ENCODE measurements at regions not wholly inside any gene's neighbourhood (a gene's known extent, or its start where the extent isn't known, plus 50 kb on each side); places are given as distances from the start of the nearest gene placed in this dataset.
"Not testable (repeated sequence)": the region's sequence is repeated elsewhere in the genome, so short reads cannot be mapped to it uniquely, and the experiment has no call there.

GRCh38 chr5:28397502-28397941 is 1359.1 kb upstream of the CDH9 start:
- H4K91ac ChIP-seq (ENCODE audit: low read depth, low read length): no peak overlapping the region
- H2AFZ ChIP-seq (ENCODE audit: insufficient read depth, low read length, poor library complexity): no peak overlapping the region
- no peaks in the 10 kb centered on the region for H3K27me3 ChIP-seq (ENCODE audit: insufficient read depth, low read length)
- H3K27ac ChIP-seq (ENCODE audit: low read depth, low read length): peak overlapping the region; percentile 83
- H3K79me2 ChIP-seq (ENCODE audit: control insufficient read depth, insufficient read depth, low read length, poor library complexity): no peaks in the 10 kb centered on the region
- no peak overlapping the region for H3K9ac ChIP-seq (ENCODE audit: low read length)
- no peak overlapping the region for H3K18ac ChIP-seq (ENCODE audit: low read length)
- no peak overlapping the region for H4K12ac ChIP-seq (ENCODE audit: low read depth, low read length)
- H3K4me1 ChIP-seq (ENCODE audit: control insufficient read depth in 1 of 2, insufficient read depth in 2 of 2, low read length in 2 of 2): peaks cover 5% of the 10 kb centered on the region in 2 experiments
- no peak overlapping the region for H3K4ac ChIP-seq (ENCODE audit: low read depth, low read length)
- H2BK5ac ChIP-seq (ENCODE audit: low read depth, low read length, poor library complexity): no peak overlapping the region
- H4K8ac ChIP-seq (ENCODE audit: low read depth, low read length): no peak overlapping the region
- no peak overlapping the region for H3K23ac ChIP-seq (ENCODE audit: low read length)
- H3K79me1 ChIP-seq (ENCODE audit: low read length): peaks cover 5% of the 10 kb centered on the region
- H3K4me3 ChIP-seq (ENCODE audit: low read depth, low read length): no peak overlapping the region
- no CpG with 5 or more reads among the region's 4 CpGs for WGBS (ENCODE audit: extremely low coverage, insufficient coverage, insufficient read length)
- no peak overlapping the region for H2AK5ac ChIP-seq (ENCODE audit: low read length)
- H3K14ac ChIP-seq (ENCODE audit: low read length): no peak overlapping the region
- DNase-seq: peak; percentile 22 to 56
- peak overlapping the region; percentile 39 for H3K4me2 ChIP-seq (ENCODE audit: low read length)
- no peaks in the 10 kb centered on the region for H3K36me3 ChIP-seq (ENCODE audit: control insufficient read depth in 1 of 2, insufficient read depth in 2 of 2, low read length in 2 of 2)
- H2BK120ac ChIP-seq (ENCODE audit: insufficient read depth, low read length, poor library complexity): no peak overlapping the region
- H2BK12ac ChIP-seq (ENCODE audit: low read length): no peak overlapping the region
- H3K9me3 ChIP-seq (ENCODE audit: insufficient read depth, low read depth, low read length): no peaks in the 10 kb centered on the region

- no peak overlapping the region for H3K4ac ChIP-seq (ENCODE audit: low read depth, low read length)
- no peak overlapping the region for H4K12ac ChIP-seq (ENCODE audit: low read depth, low read length)
- no peak overlapping the region for H2BK120ac ChIP-seq (ENCODE audit: insufficient read depth, low read length, poor library complexity)
- no peak overlapping the region for H3K9ac ChIP-seq (ENCODE audit: low read length)
- H4K91ac ChIP-seq (ENCODE audit: low read depth, low read length): no peak overlapping the region
- no peak overlapping the region for H2BK5ac ChIP-seq (ENCODE audit: low read depth, low read length, poor library complexity)
- H3K18ac ChIP-seq (ENCODE audit: low read length): no peak overlapping the region
- no peak overlapping the region for H4K8ac ChIP-seq (ENCODE audit: low read depth, low read length)
- H3K23ac ChIP-seq (ENCODE audit: low read length): no peak overlapping the region
- H3K79me1 ChIP-seq (ENCODE audit: low read length): no peaks in the 10 kb centered on the region
- H3K79me2 ChIP-seq (ENCODE audit: control insufficient read depth, insufficient read depth, low read length, poor library complexity): no peaks in the 10 kb centered on the region
- no peak overlapping the region for H3K4me3 ChIP-seq (ENCODE audit: low read depth, low read length)
- WGBS (ENCODE audit: extremely low coverage, insufficient coverage, insufficient read length): no CpG with 5 or more reads among the region's 1 CpG
- H2AFZ ChIP-seq (ENCODE audit: insufficient read depth, low read length, poor library complexity): no peak overlapping the region
- no peak overlapping the region for H3K27ac ChIP-seq (ENCODE audit: low read depth, low read length)
- no peaks in the 10 kb centered on the region for H3K36me3 ChIP-seq (ENCODE audit: control insufficient read depth in 1 of 2, insufficient read depth in 2 of 2, low read length in 2 of 2)
- DNase-seq: no peak
- H2BK12ac ChIP-seq (ENCODE audit: low read length): no peak overlapping the region
- H3K4me2 ChIP-seq (ENCODE audit: low read length): no peak overlapping the region
- H3K27me3 ChIP-seq (ENCODE audit: insufficient read depth, low read length): no peaks in the 10 kb centered on the region
- no peak overlapping the region for H3K14ac ChIP-seq (ENCODE audit: low read length)
- H3K9me3 ChIP-seq (ENCODE audit: insufficient read depth, low read depth, low read length): no peaks in the 10 kb centered on the region
- H3K4me1 ChIP-seq (ENCODE audit: control insufficient read depth in 1 of 2, insufficient read depth in 2 of 2, low read length in 2 of 2): peaks cover 0 to 2% of the 10 kb centered on the region in 2 experiments
- no peak overlapping the region for H2AK5ac ChIP-seq (ENCODE audit: low read length)
Measured at GRCh38 chr5:28391277-28391676, 1352.9 kb upstream of the CDH9 start.

GRCh38 chr5:28390341-28390740 is 1352.0 kb upstream of the CDH9 start:
- H2BK5ac ChIP-seq (ENCODE audit: low read depth, low read length, poor library complexity): no peak overlapping the region
- no peaks in the 10 kb centered on the region for H3K79me2 ChIP-seq (ENCODE audit: control insufficient read depth, insufficient read depth, low read length, poor library complexity)
- no peak overlapping the region for H2AK5ac ChIP-seq (ENCODE audit: low read length)
- H4K91ac ChIP-seq (ENCODE audit: low read depth, low read length): no peak overlapping the region
- no peak overlapping the region for H3K4me2 ChIP-seq (ENCODE audit: low read length)
- H3K23ac ChIP-seq (ENCODE audit: low read length): no peak overlapping the region
- H2BK12ac ChIP-seq (ENCODE audit: low read length): no peak overlapping the region
- H3K9me3 ChIP-seq (ENCODE audit: insufficient read depth, low read depth, low read length): no peaks in the 10 kb centered on the region
- no peaks in the 10 kb centered on the region for H3K27me3 ChIP-seq (ENCODE audit: insufficient read depth, low read length)
- no peak overlapping the region for H3K27ac ChIP-seq (ENCODE audit: low read depth, low read length)
- H3K14ac ChIP-seq (ENCODE audit: low read length): no peak overlapping the region
- H4K12ac ChIP-seq (ENCODE audit: low read depth, low read length): no peak overlapping the region
- no peak overlapping the region for H2BK120ac ChIP-seq (ENCODE audit: insufficient read depth, low read length, poor library complexity)
- no peak overlapping the region for H3K4me3 ChIP-seq (ENCODE audit: low read depth, low read length)
- no peaks in the 10 kb centered on the region for H3K79me1 ChIP-seq (ENCODE audit: low read length)
- H2AFZ ChIP-seq (ENCODE audit: insufficient read depth, low read length, poor library complexity): no peak overlapping the region
- no CpG with 5 or more reads among the region's 1 CpG for WGBS (ENCODE audit: extremely low coverage, insufficient coverage, insufficient read length)
- DNase-seq: no peak
- no peak overlapping the region for H3K9ac ChIP-seq (ENCODE audit: low read length)
- no peak overlapping the region for H4K8ac ChIP-seq (ENCODE audit: low read depth, low read length)
- no peaks in the 10 kb centered on the region for H3K36me3 ChIP-seq (ENCODE audit: control insufficient read depth in 1 of 2, insufficient read depth in 2 of 2, low read length in 2 of 2)
- H3K4me1 ChIP-seq (ENCODE audit: control insufficient read depth in 1 of 2, insufficient read depth in 2 of 2, low read length in 2 of 2): no peaks in the 10 kb centered on the region
- H3K18ac ChIP-seq (ENCODE audit: low read length): no peak overlapping the region
- H3K4ac ChIP-seq (ENCODE audit: low read depth, low read length): no peak overlapping the region

GRCh38 chr5:28389727-28390126 is 1351.3 kb upstream of the CDH9 start:
- H3K14ac ChIP-seq (ENCODE audit: low read length); H2BK120ac ChIP-seq (ENCODE audit: insufficient read depth, low read length, poor library complexity); H3K27me3 ChIP-seq (ENCODE audit: insufficient read depth, low read length): not testable (repeated sequence)

More at GRCh38 chr5:28389727-28390126, 1351.3 kb upstream of the CDH9 start:
- H3K36me3 ChIP-seq (ENCODE audit: control insufficient read depth in 1 of 2, insufficient read depth in 2 of 2, low read length in 2 of 2); H3K4me3 ChIP-seq (ENCODE audit: low read depth, low read length); H2BK5ac ChIP-seq (ENCODE audit: low read depth, low read length, poor library complexity); H3K18ac ChIP-seq (ENCODE audit: low read length); H3K9me3 ChIP-seq (ENCODE audit: insufficient read depth, low read depth, low read length); H4K12ac ChIP-seq (ENCODE audit: low read depth, low read length); H3K4me2 ChIP-seq (ENCODE audit: low read length); H4K91ac ChIP-seq (ENCODE audit: low read depth, low read length); H2BK12ac ChIP-seq (ENCODE audit: low read length); H4K8ac ChIP-seq (ENCODE audit: low read depth, low read length); H3K9ac ChIP-seq (ENCODE audit: low read length); H3K4me1 ChIP-seq (ENCODE audit: control insufficient read depth in 1 of 2, insufficient read depth in 2 of 2, low read length in 2 of 2); H3K23ac ChIP-seq (ENCODE audit: low read length); H3K79me2 ChIP-seq (ENCODE audit: control insufficient read depth, insufficient read depth, low read length, poor library complexity); H3K27ac ChIP-seq (ENCODE audit: low read depth, low read length); DNase-seq; H3K79me1 ChIP-seq (ENCODE audit: low read length); H3K4ac ChIP-seq (ENCODE audit: low read depth, low read length); H2AFZ ChIP-seq (ENCODE audit: insufficient read depth, low read length, poor library complexity); H2AK5ac ChIP-seq (ENCODE audit: low read length): not testable (repeated sequence)
- WGBS (ENCODE audit: extremely low coverage, insufficient coverage, insufficient read length): no CpG with 5 or more reads among the region's 3 CpGs
